HepG2 (cell line): ENCODE measurements at regions not wholly inside any gene's neighbourhood (a gene's known extent, or its start where the extent isn't known, plus 50 kb on each side); places are given as distances from the start of the nearest gene placed in this dataset.

Source experiments
- ARNT2 ChIP-seq: sonication (generic); formaldehyde crosslinking; IDR thresholded peaks from 2 replicates; pipeline ENCODE4 v1.8.0; 2022; ENCODE audit warnings: mild to moderate bottlenecking, low read depth, missing genetic modification reagents, moderate library complexity
- EHMT2 ChIP-seq: fragments of 200-600 bp; sonication (generic); IDR thresholded peaks from 2 replicates; pipeline ENCODE4 v1.7.0; 2017; ENCODE audit warnings: antibody characterized with exemption, low read depth, low read length, borderline replicate concordance
- ETV6 ChIP-seq: sonication (generic); formaldehyde crosslinking; conservative IDR thresholded peaks from 2 replicates; pipeline ENCODE4 v1.4.0; 2020; ENCODE audit warnings: missing genetic modification reagents
- FOSL2 ChIP-seq: sonication (generic); formaldehyde crosslinking; IDR thresholded peaks from 2 replicates; pipeline ENCODE4 v1.4.0; 2020; ENCODE audit warnings: missing genetic modification reagents
- HOXA3 ChIP-seq: sonication (generic); formaldehyde crosslinking; IDR thresholded peaks from 2 replicates; pipeline ENCODE4 v1.5.0; 2020; ENCODE audit warnings: missing genetic modification reagents
- NFIC ChIP-seq: IDR thresholded peaks from 2 replicates; pipeline ENCODE4 v1.6.1; 2012; ENCODE audit warnings: mild to moderate bottlenecking, low read length, inconsistent platforms
- NFYB ChIP-seq: sonication (generic); formaldehyde crosslinking; IDR thresholded peaks from 2 replicates; pipeline ENCODE4 v1.4.0; 2020; ENCODE audit warnings: missing genetic modification reagents
- RXRA ChIP-seq: sonication (generic); formaldehyde crosslinking; IDR thresholded peaks from 2 replicates; pipeline ENCODE4 v1.5.1; 2020; ENCODE audit warnings: missing genetic modification reagents
- RXRB ChIP-seq: IDR thresholded peaks from 2 replicates; pipeline ENCODE4 v1.6.1; 2016; ENCODE audit warnings: borderline replicate concordance, missing genetic modification reagents, missing compliant biosample characterization
- SP2 ChIP-seq: sonication (generic); formaldehyde crosslinking; IDR thresholded peaks from 2 replicates; pipeline ENCODE4 v1.5.1; 2020; ENCODE audit warnings: mild to moderate bottlenecking, missing genetic modification reagents
- TCF7 ChIP-seq: sonication (generic); IDR thresholded peaks from 2 replicates; pipeline ENCODE4 v1.6.1; 2016; ENCODE audit warnings: antibody characterized with exemption, low read depth
- ZBTB42 ChIP-seq: sonication (generic); formaldehyde crosslinking; IDR thresholded peaks from 2 replicates; pipeline ENCODE4 v1.5.0; 2020; ENCODE audit warnings: mild to moderate bottlenecking, missing genetic modification reagents
- ZFP62 ChIP-seq: sonication (generic); formaldehyde crosslinking; IDR thresholded peaks from 2 replicates; pipeline ENCODE4 v1.4.0; 2020; ENCODE audit warnings: missing genetic modification reagents
- ZNF12 ChIP-seq: sonication (generic); formaldehyde crosslinking; IDR thresholded peaks from 2 replicates; pipeline ENCODE4 v1.5.0; 2020; ENCODE audit warnings: missing genetic modification reagents
- ZNF33A ChIP-seq: sonication (generic); formaldehyde crosslinking; IDR thresholded peaks from 2 replicates; pipeline ENCODE4 v1.5.1; 2020; ENCODE audit warnings: missing genetic modification reagents, mild to moderate bottlenecking, moderate library complexity, borderline replicate concordance
- ZNF552 ChIP-seq: sonication (generic); formaldehyde crosslinking; IDR thresholded peaks from 2 replicates; pipeline ENCODE4 v1.9.0; 2022; ENCODE audit warnings: missing genetic modification reagents, mild to moderate bottlenecking, borderline replicate concordance
- ZNF792 ChIP-seq: IDR thresholded peaks from 2 replicates; pipeline ENCODE4 v1.6.1; 2016
- TF ChIP-seq, protein P1 (sequence below): IDR thresholded peaks from 2 replicates; pipeline ENCODE4 v1.6.1; 2016; ENCODE audit warnings: low read depth, borderline replicate concordance
- TF ChIP-seq, protein P2 (sequence below): sonication (generic); formaldehyde crosslinking; IDR thresholded peaks from 2 replicates; pipeline ENCODE4 v1.5.0; 2020; ENCODE audit warnings: mild to moderate bottlenecking, missing genetic modification reagents, borderline replicate concordance
- TF ChIP-seq, protein P3 (sequence below): sonication (generic); formaldehyde crosslinking; IDR thresholded peaks from 2 replicates; pipeline ENCODE4 v1.4.0; 2020; ENCODE audit warnings: mild to moderate bottlenecking, missing genetic modification reagents
- TF ChIP-seq, protein P4 (sequence below): sonication (generic); formaldehyde crosslinking; IDR thresholded peaks from 2 replicates; pipeline ENCODE4 v1.5.0; 2020; ENCODE audit warnings: mild to moderate bottlenecking, missing genetic modification reagents
- TF ChIP-seq, protein P5 (sequence below): sonication (generic); formaldehyde crosslinking; IDR thresholded peaks from 2 replicates; pipeline ENCODE4; 2020; ENCODE audit warnings: missing genetic modification reagents, mild to moderate bottlenecking, borderline replicate concordance

DNA sequence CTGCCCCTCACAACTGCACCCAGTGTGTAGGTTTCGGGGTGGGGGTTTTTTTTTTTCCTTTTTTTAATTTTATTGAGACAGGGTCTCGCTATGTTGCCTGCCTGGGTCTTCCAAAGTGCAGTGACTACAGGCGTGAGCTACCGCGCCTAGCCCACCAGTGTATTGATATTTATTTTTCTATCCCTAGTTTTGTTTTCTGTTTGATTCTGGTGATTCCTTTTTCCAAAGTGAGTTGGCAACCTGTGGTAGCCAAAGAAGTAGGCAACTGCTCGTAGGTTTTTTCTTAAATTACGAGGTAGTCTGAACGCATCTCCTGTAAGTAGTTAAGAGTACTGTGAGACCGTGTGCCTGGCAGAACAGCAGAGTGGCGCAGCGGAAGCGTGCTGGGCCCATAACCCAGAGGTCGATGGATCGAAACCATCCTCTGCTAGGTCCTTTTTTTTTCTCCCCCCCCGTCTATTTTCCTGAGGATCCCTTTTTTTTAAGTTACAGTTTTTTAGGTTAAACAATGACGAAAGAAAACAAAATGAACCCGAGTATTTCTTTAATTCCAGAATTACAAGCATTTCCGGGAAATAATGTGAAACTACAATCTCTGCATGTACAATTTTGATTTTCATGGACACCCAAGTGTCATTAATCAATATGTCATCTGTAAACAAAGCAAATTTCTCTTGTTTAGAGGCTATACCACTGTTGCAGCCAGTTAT, 78.7 kb upstream of the BTN3A2 start (continued):
- 0 out of 2 replicates have a peak, but pooled peaks have one; percentile 15 for TF ChIP-seq ZNF33A
- TF ChIP-seq SP2 (CRISPR knock-in tag): no peak
- TF ChIP-seq ETV6 (CRISPR knock-in tag): no peak
- TF ChIP-seq NFYB: no peak
- TF ChIP-seq ARNT2 (CRISPR knock-in tag): peak; percentile 38; the same call in 1 of the 2 replicates
- TF ChIP-seq, protein P1, sequence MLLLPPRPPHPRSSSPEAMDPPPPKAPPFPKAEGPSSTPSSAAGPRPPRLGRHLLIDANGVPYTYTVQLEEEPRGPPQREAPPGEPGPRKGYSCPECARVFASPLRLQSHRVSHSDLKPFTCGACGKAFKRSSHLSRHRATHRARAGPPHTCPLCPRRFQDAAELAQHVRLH (CRISPR knock-in tag): peak; percentile 29; the same call in 1 of the 2 replicates
- TF ChIP-seq ZBTB42 (CRISPR knock-in tag): no peak
- TF ChIP-seq HOXA3 (CRISPR knock-in tag): peak; percentile 43; the same call in 1 of the 2 replicates
- 0 out of 2 replicates have a peak, but pooled peaks have one; percentile 28 for TF ChIP-seq ZNF12
- peak; percentile 49 for TF ChIP-seq FOSL2 (CRISPR knock-in tag)
- 0 out of 2 replicates have a peak, but pooled peaks have one; percentile 68 for TF ChIP-seq EHMT2
- TF ChIP-seq TCF7: no peak
- TF ChIP-seq, protein P2, sequence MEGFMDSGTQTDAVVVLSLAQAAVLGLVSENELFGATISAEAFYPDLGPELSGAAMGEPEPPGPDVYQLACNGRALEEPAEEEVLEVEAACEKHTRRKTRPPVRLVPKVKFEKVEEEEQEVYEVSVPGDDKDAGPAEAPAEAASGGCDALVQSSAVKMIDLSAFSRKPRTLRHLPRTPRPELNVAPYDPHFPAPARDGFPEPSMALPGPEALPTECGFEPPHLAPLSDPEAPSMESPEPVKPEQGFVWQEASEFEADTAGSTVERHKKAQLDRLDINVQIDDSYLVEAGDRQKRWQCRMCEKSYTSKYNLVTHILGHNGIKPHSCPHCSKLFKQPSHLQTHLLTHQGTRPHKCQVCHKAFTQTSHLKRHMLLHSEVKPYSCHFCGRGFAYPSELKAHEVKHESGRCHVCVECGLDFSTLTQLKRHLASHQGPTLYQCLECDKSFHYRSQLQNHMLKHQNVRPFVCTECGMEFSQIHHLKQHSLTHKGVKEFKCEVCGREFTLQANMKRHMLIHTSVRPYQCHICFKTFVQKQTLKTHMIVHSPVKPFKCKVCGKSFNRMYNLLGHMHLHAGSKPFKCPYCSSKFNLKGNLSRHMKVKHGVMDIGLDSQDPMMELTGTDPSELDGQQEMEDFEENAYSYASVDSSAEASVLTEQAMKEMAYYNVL: peak; percentile 60; the same call in 1 of the 2 replicates
- no peak for TF ChIP-seq RXRA (CRISPR knock-in tag)
- TF ChIP-seq, protein P3, sequence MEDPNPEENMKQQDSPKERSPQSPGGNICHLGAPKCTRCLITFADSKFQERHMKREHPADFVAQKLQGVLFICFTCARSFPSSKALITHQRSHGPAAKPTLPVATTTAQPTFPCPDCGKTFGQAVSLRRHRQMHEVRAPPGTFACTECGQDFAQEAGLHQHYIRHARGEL: no peak
- TF ChIP-seq, protein P4, sequence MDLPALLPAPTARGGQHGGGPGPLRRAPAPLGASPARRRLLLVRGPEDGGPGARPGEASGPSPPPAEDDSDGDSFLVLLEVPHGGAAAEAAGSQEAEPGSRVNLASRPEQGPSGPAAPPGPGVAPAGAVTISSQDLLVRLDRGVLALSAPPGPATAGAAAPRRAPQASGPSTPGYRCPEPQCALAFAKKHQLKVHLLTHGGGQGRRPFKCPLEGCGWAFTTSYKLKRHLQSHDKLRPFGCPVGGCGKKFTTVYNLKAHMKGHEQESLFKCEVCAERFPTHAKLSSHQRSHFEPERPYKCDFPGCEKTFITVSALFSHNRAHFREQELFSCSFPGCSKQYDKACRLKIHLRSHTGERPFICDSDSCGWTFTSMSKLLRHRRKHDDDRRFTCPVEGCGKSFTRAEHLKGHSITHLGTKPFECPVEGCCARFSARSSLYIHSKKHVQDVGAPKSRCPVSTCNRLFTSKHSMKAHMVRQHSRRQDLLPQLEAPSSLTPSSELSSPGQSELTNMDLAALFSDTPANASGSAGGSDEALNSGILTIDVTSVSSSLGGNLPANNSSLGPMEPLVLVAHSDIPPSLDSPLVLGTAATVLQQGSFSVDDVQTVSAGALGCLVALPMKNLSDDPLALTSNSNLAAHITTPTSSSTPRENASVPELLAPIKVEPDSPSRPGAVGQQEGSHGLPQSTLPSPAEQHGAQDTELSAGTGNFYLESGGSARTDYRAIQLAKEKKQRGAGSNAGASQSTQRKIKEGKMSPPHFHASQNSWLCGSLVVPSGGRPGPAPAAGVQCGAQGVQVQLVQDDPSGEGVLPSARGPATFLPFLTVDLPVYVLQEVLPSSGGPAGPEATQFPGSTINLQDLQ (CRISPR knock-in tag): no peak
- no peak for TF ChIP-seq ZNF552 (CRISPR knock-in tag)
- TF ChIP-seq, protein P5, sequence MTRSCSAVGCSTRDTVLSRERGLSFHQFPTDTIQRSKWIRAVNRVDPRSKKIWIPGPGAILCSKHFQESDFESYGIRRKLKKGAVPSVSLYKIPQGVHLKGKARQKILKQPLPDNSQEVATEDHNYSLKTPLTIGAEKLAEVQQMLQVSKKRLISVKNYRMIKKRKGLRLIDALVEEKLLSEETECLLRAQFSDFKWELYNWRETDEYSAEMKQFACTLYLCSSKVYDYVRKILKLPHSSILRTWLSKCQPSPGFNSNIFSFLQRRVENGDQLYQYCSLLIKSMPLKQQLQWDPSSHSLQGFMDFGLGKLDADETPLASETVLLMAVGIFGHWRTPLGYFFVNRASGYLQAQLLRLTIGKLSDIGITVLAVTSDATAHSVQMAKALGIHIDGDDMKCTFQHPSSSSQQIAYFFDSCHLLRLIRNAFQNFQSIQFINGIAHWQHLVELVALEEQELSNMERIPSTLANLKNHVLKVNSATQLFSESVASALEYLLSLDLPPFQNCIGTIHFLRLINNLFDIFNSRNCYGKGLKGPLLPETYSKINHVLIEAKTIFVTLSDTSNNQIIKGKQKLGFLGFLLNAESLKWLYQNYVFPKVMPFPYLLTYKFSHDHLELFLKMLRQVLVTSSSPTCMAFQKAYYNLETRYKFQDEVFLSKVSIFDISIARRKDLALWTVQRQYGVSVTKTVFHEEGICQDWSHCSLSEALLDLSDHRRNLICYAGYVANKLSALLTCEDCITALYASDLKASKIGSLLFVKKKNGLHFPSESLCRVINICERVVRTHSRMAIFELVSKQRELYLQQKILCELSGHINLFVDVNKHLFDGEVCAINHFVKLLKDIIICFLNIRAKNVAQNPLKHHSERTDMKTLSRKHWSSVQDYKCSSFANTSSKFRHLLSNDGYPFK: no peak
- peak; percentile 33; the same call in 1 of the 2 replicates for TF ChIP-seq NFIC
- TF ChIP-seq ZFP62 (CRISPR knock-in tag): no peak
- 0 out of 2 replicates have a peak, but pooled peaks have one; percentile 41 for TF ChIP-seq ZNF792 (CRISPR knock-in tag)
- TF ChIP-seq RXRB (CRISPR knock-in tag): peak; percentile 54
